CD14-positive monocyte (primary cell): ENCODE measurements at regions not wholly inside any gene's neighbourhood (a gene's known extent, or its start where the extent isn't known, plus 50 kb on each side); places are given as distances from the start of the nearest gene placed in this dataset.

Experiments
- DNase-seq, 3 donors: peaks; one replicate each; pipeline ENCODE4 v3.0.0-alpha.2; 2011 to 2022
- H2AFZ ChIP-seq: 2 replicates; pipeline ENCODE4 v1.6.0; 2012; ENCODE audit warnings: mild to moderate bottlenecking, low read depth, low read length, inconsistent platforms; ENCODE audit not compliant: insufficient read depth, poor library complexity, severe bottlenecking
- H3K27ac ChIP-seq, 2 donors: 1 replicate in 1 of 2; 2 replicates in 1 of 2; pipeline ENCODE4 v1.5.1; 2012 to 2013; ENCODE audit warnings: low read length in 2 of 2, control low read depth in 1 of 2, inconsistent platforms in 1 of 2, low read depth in 1 of 2, mild to moderate bottlenecking in 1 of 2
- H3K27me3 ChIP-seq, 2 donors: one replicate each; pipeline versions ENCODE4 v1.6.0 to v1.6.1; 2011 to 2013; ENCODE audit warnings: low read length in 2 of 2; ENCODE audit not compliant: control insufficient read depth in 2 of 2, insufficient read depth in 2 of 2
- H3K36me3 ChIP-seq, 2 donors: replicated peaks in 1 of 2; 1 replicate in 1 of 2; 2 replicates in 1 of 2; pipeline versions ENCODE4 v1.5.1 to v1.6.1; 2012 to 2013; ENCODE audit warnings: low read length in 2 of 2, control low read depth in 1 of 2, inconsistent platforms in 1 of 2, mild to moderate bottlenecking in 1 of 2; ENCODE audit not compliant: insufficient read depth in 2 of 2, control insufficient read depth in 1 of 2
- H3K4me1 ChIP-seq, 2 donors: 1 replicate in 1 of 2; 2 replicates in 1 of 2; pipeline versions ENCODE4 v1.5.1 to v1.6.1; 2012 to 2013; ENCODE audit warnings: low read length in 2 of 2, control low read depth in 1 of 2, inconsistent platforms in 1 of 2, mild to moderate bottlenecking in 1 of 2, moderate library complexity in 1 of 2; ENCODE audit not compliant: insufficient read depth in 2 of 2, control insufficient read depth in 1 of 2
- H3K4me2 ChIP-seq: replicated peaks from 2 replicates; pipeline ENCODE3; 2012; ENCODE audit warnings: low read length, moderate library complexity, mild to moderate bottlenecking; ENCODE audit not compliant: poor library complexity, severe bottlenecking; ENCODE audit errors: extremely low read depth
- H3K4me3 ChIP-seq, 3 experiments: fragments of 200-600 bp in 1 of 3; sonication (generic) in 1 of 3; replicated peaks in 1 of 3; 1 replicate in 2 of 3; 2 replicates in 1 of 3; pipeline ENCODE4 v1.5.1; 2011 to 2013; ENCODE audit warnings: low read length in 3 of 3, mild to moderate bottlenecking in 3 of 3, control low read depth in 2 of 3, low read depth in 2 of 3, inconsistent platforms in 1 of 3, moderate library complexity in 1 of 3
- H3K79me2 ChIP-seq: 2 replicates; pipeline ENCODE4 v1.6.0; 2012; ENCODE audit warnings: mild to moderate bottlenecking, control low read depth, inconsistent platforms, low read length, moderate library complexity; ENCODE audit not compliant: insufficient read depth
- H3K9ac ChIP-seq: 2 replicates; pipeline ENCODE4 v1.6.0; 2017; ENCODE audit warnings: low read length, mild to moderate bottlenecking; ENCODE audit not compliant: insufficient read depth, poor library complexity, severe bottlenecking
- H3K9me3 ChIP-seq, 2 donors: replicated peaks in 1 of 2; 1 replicate in 1 of 2; 2 replicates in 1 of 2; pipeline versions ENCODE4 v1.5.1 to v1.6.1; 2012 to 2013; ENCODE audit warnings: low read length in 2 of 2, control low read depth in 1 of 2; ENCODE audit not compliant: control insufficient read depth in 1 of 2, insufficient read depth in 1 of 2
- H4K20me1 ChIP-seq: 2 replicates; pipeline ENCODE4 v1.6.0; 2012; ENCODE audit warnings: mild to moderate bottlenecking, low read length, control low read depth, moderate library complexity; ENCODE audit not compliant: insufficient read depth
- H3K27ac Mint-ChIP-seq, 7 donors: one replicate each; pipeline ENCODE4 v1.8.0; 2020; ENCODE audit warnings: mild to moderate bottlenecking in 7 of 7, mixed read lengths in 7 of 7, moderate library complexity in 6 of 7, inconsistent platforms in 2 of 7
- H3K27me3 Mint-ChIP-seq, 3 donors: one replicate each; pipeline ENCODE4 v1.8.0; 2021 to 2022; ENCODE audit warnings: low read depth in 3 of 3, mild to moderate bottlenecking in 3 of 3, mixed read lengths in 3 of 3, moderate library complexity in 3 of 3, inconsistent platforms in 1 of 3
- H3K36me3 Mint-ChIP-seq, 2 donors: one replicate each; pipeline ENCODE4 v1.8.0; 2020; ENCODE audit warnings: mixed read lengths in 2 of 2, inconsistent platforms in 1 of 2, mild to moderate bottlenecking in 1 of 2
- H3K4me1 Mint-ChIP-seq: one replicate; pipeline ENCODE4 v1.8.0; 2020; ENCODE audit warnings: mild to moderate bottlenecking, mixed read lengths
- H3K4me3 Mint-ChIP-seq, 2 donors: one replicate each; pipeline ENCODE4 v1.8.0; 2020; ENCODE audit warnings: mild to moderate bottlenecking in 2 of 2, mixed read lengths in 2 of 2, moderate library complexity in 1 of 2
- H3K9me3 Mint-ChIP-seq, 7 donors: one replicate each; pipeline ENCODE4 v1.8.0; 2020 to 2022; ENCODE audit warnings: mixed read lengths in 7 of 7, mild to moderate bottlenecking in 6 of 7, moderate library complexity in 6 of 7, inconsistent platforms in 2 of 7
- WGBS: methylation state at CpG from one replicate; pipeline ENCODE4 v1.1.5; 2013; ENCODE audit warnings: missing lambda C conversion rate; ENCODE audit not compliant: insufficient coverage; 5-methylcytosine and 5-hydroxymethylcytosine counted together
- intact Hi-C, 2 donors: fragments of 100-400 bp; cut with micrococcal nuclease; formaldehyde crosslinking; loops; one replicate each; pipeline versions ENCODE4 v1.15.0 to v1.15.1; 2023
- TF ChIP-seq, protein P1 (sequence below): fragments of 200-600 bp; IDR thresholded peaks from one replicate; pipeline ENCODE4 v1.8.0; 2022; ENCODE audit warnings: antibody characterized with exemption, mild to moderate bottlenecking

- no peak overlapping the region for H2AFZ ChIP-seq
- TF ChIP-seq, protein P1, sequence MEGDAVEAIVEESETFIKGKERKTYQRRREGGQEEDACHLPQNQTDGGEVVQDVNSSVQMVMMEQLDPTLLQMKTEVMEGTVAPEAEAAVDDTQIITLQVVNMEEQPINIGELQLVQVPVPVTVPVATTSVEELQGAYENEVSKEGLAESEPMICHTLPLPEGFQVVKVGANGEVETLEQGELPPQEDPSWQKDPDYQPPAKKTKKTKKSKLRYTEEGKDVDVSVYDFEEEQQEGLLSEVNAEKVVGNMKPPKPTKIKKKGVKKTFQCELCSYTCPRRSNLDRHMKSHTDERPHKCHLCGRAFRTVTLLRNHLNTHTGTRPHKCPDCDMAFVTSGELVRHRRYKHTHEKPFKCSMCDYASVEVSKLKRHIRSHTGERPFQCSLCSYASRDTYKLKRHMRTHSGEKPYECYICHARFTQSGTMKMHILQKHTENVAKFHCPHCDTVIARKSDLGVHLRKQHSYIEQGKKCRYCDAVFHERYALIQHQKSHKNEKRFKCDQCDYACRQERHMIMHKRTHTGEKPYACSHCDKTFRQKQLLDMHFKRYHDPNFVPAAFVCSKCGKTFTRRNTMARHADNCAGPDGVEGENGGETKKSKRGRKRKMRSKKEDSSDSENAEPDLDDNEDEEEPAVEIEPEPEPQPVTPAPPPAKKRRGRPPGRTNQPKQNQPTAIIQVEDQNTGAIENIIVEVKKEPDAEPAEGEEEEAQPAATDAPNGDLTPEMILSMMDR: no peak
- H3K36me3 ChIP-seq: no peaks in the 10 kb centered on the region
- peaks cover 0 to 3% (median 0%) of the 10 kb centered on the region in 7 donors for H3K9me3 Mint-ChIP-seq
- H3K27me3 ChIP-seq: no peaks in the 10 kb centered on the region
- peak overlapping the region in 1 of 2 donors; percentile 9 for H3K4me3 Mint-ChIP-seq
- H3K9me3 ChIP-seq: no peaks in the 10 kb centered on the region
- H3K27ac Mint-ChIP-seq: no peak overlapping the region
- no peaks in the 10 kb centered on the region for H4K20me1 ChIP-seq
- no peak overlapping the region for H3K4me2 ChIP-seq
- no peaks in the 10 kb centered on the region for H3K4me1 Mint-ChIP-seq
- H3K4me3 ChIP-seq: no peak overlapping the region
- H3K9ac ChIP-seq: no peak overlapping the region
- H3K79me2 ChIP-seq: no peaks in the 10 kb centered on the region
- no peak overlapping the region for H3K27ac ChIP-seq
- no peaks in the 10 kb centered on the region for H3K36me3 Mint-ChIP-seq
- no peaks in the 10 kb centered on the region for H3K4me1 ChIP-seq
- DNase-seq: no peak
- peaks cover 1 to 6% (median 4%) of the 10 kb centered on the region in 3 donors for H3K27me3 Mint-ChIP-seq
- intact Hi-C loops: no loop called here
- 82% methylated on average over 4 of the region's 5 CpGs for WGBS
Measured at GRCh38 chr7:31455844-31456243, 58.0 kb upstream of the ITPRID1 start.

DNA sequence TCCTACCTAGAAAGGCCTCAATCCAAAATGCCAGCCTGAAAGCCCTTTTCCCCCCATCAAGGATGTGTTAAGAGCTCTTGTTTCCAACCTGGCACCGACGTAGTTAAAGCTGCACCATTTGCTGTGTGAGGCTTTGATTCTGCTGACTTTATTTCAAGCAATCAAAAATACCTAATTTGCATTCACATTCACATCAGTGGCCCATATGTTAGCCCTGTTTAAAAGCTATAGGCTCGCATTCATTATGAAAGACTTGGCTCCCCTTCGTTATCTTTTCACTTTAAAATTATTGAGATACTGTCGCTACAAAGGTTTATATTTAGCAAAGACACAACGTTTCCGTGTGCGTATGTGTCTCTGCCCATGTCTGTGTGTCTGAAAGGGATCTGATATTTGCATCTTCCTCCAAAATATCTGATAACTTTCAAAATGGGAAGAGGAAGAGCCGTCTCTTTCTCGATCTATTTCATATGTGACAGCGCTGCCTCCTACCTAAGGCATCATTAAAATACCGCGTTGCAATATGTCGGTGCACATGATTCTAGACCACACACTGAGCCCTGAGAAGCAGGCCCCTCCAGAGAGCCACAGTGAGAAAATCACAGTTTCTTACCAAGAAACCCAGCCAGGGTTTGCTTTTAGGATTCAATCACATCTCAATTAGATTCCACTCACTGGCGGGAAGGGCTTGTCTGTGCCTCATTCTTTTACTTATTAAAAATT lies 57.1 kb upstream of the ITPRID1 start:
- Mint-ChIP-seq H3K27ac (no peak overlapping the region), H3K36me3 (no peaks in the 10 kb centered on the region), H3K4me1 (no peaks in the 10 kb centered on the region), H3K9me3 (peaks cover 0 to 3% (median 0%) of the 10 kb centered on the region in 7 donors), H3K27me3 (peaks cover 1 to 4% (median 4%) of the 10 kb centered on the region in 3 donors), H3K4me3 (no peak overlapping the region)
- Histone ChIP-seq H3K9ac (no peak overlapping the region), H3K4me3 (no peak overlapping the region), H4K20me1 (no peaks in the 10 kb centered on the region), H2AFZ (no peak overlapping the region), H3K27me3 (no peaks in the 10 kb centered on the region), H3K79me2 (no peaks in the 10 kb centered on the region), H3K36me3 (no peaks in the 10 kb centered on the region), H3K4me2 (no peak overlapping the region), H3K9me3 (no peaks in the 10 kb centered on the region), H3K27ac (no peak overlapping the region), H3K4me1 (no peaks in the 10 kb centered on the region)
- TF ChIP-seq, protein P1: no peak
- intact Hi-C loops: no loop called here
- WGBS: 87% methylated on average over 3 of the region's 15 CpGs
- DNase-seq: no peak
